ENCODE measurements at regions not wholly inside any gene's neighbourhood (a gene's known extent, or its start where the extent isn't known, plus 50 kb on each side); places are given as distances from the start of the nearest gene placed in this dataset.

- DNase-seq = no peak
Measured at GRCh38 chr16:51569203-51569931, 418.3 kb upstream of the SALL1 start.

- DNase-seq = no peak
Measured at GRCh38 chr16:51567911-51568310, 416.8 kb upstream of the SALL1 start.

GRCh38 chr16:51565184-51565583 lies 414.1 kb upstream of the SALL1 start:
- DNase-seq = no peak

- no peak for DNase-seq
Measured at GRCh38 chr16:51562891-51563290, 411.8 kb upstream of the SALL1 start.

- DNase-seq = no peak
Measured at GRCh38 chr16:51559901-51560300, 408.8 kb upstream of the SALL1 start.

- DNase-seq = no peak
Measured at GRCh38 chr16:51557670-51558069, 406.6 kb upstream of the SALL1 start.

GRCh38 chr16:51556694-51557340 lies 405.7 kb upstream of the SALL1 start:
- no peak for DNase-seq

GRCh38 chr16:51553910-51554309 lies 402.8 kb upstream of the SALL1 start:
- no peak for DNase-seq

- no peak for DNase-seq
Measured at GRCh38 chr16:51553314-51553713, 402.2 kb upstream of the SALL1 start.

GRCh38 chr16:51550800-51551347 lies 399.8 kb upstream of the SALL1 start:
- no peak for DNase-seq

- DNase-seq = no peak
Measured at GRCh38 chr16:51549836-51550235, 398.8 kb upstream of the SALL1 start.

- DNase-seq = no peak
Measured at GRCh38 chr16:51545951-51546350, 394.9 kb upstream of the SALL1 start.

GRCh38 chr16:51544851-51545467 lies 393.9 kb upstream of the SALL1 start:
- no peak for DNase-seq

- no peak for DNase-seq
Measured at GRCh38 chr16:51543971-51544370, 392.9 kb upstream of the SALL1 start.

- no peak for DNase-seq
Measured at GRCh38 chr16:51542981-51543815, 392.1 kb upstream of the SALL1 start.

- DNase-seq = no peak
Measured at GRCh38 chr16:51540259-51540658, 389.2 kb upstream of the SALL1 start.

- no peak for DNase-seq
Measured at GRCh38 chr16:51538707-51539498, 387.8 kb upstream of the SALL1 start.

GRCh38 chr16:51535591-51535990 lies 384.5 kb upstream of the SALL1 start:
- DNase-seq = no peak

GRCh38 chr16:51532551-51532950 lies 381.5 kb upstream of the SALL1 start:
- no peak for DNase-seq

GRCh38 chr16:51531271-51531670 lies 380.2 kb upstream of the SALL1 start:
- no peak for DNase-seq

GRCh38 chr16:51527349-51527748 lies 376.3 kb upstream of the SALL1 start:
- no peak for DNase-seq

GRCh38 chr16:51526621-51527020 lies 375.6 kb upstream of the SALL1 start:
- no peak for DNase-seq
